Endothelial cell of umbilical vein (primary cell): ENCODE measurements at regions not wholly inside any gene's neighbourhood (a gene's known extent, or its start where the extent isn't known, plus 50 kb on each side); places are given as distances from the start of the nearest gene placed in this dataset.

Experiments used
- BruUV-seq: library from RNA; stranded (reverse); fragments of 400-500 nt; replicated peaks from 2 replicates; lab custom pipeline; 2021; lab: Mats Ljungman, UMichigan
- CTCF ChIA-PET: fragments of 300-600, 350-600 bp; sonication (Branson Sonifier 250); formaldehyde crosslinking; loops from one replicate; lab custom pipeline; 2021; ENCODE audit warnings: antibody characterized with exemption, inconsistent platforms; lab: Charles Lee
- POLR2A ChIA-PET: fragments of 300-600, 350-600 bp; sonication (Branson Sonifier 250); formaldehyde crosslinking; loops from one replicate; lab custom pipeline; 2021; ENCODE audit warnings: antibody characterized with exemption, inconsistent platforms; lab: Charles Lee
- DNase-seq: peaks from one replicate; pipeline ENCODE4 v3.0.0-alpha.2; 2011; ENCODE audit warnings: low read depth, low spot score
- FAIRE-seq: peaks from 2 replicates; lab custom pipeline; 2011; peaks lifted over from hg19 to GRCh38; lab: Jason Lieb, UNC
- H2AFZ ChIP-seq: 2 replicates; pipeline ENCODE4 v1.6.0; 2012; ENCODE audit warnings: low read depth, low read length, control low read depth, inconsistent platforms
- H3K27ac ChIP-seq: 2 replicates; pipeline ENCODE4 v1.5.1; 2011; ENCODE audit warnings: low read depth, mild to moderate bottlenecking, control low read depth, low read length, moderate library complexity; ENCODE audit not compliant: insufficient read depth
- H3K27me3 ChIP-seq, 2 experiments: 2 replicates each; pipeline versions ENCODE4 v1.6.0 to v1.6.1; 2011; ENCODE audit warnings: low read length in 2 of 2, mixed read lengths in 1 of 2; ENCODE audit not compliant: control insufficient read depth in 2 of 2, insufficient read depth in 2 of 2
- H3K36me3 ChIP-seq, 2 experiments: 2 replicates in 1 of 2; 3 replicates in 1 of 2; pipeline ENCODE4 v1.5.1; 2011; ENCODE audit warnings: low read length in 2 of 2, mild to moderate bottlenecking in 1 of 2, moderate library complexity in 1 of 2; ENCODE audit not compliant: control insufficient read depth in 2 of 2, insufficient read depth in 2 of 2; ENCODE audit errors: extremely low read depth in 1 of 2
- H3K4me1 ChIP-seq: 3 replicates; pipeline ENCODE4 v1.5.1; 2011; ENCODE audit warnings: mild to moderate bottlenecking, low read length; ENCODE audit not compliant: control insufficient read depth, insufficient read depth; ENCODE audit errors: extremely low read depth
- H3K4me2 ChIP-seq: 2 replicates; pipeline ENCODE4 v1.6.1; 2011; ENCODE audit warnings: low read length, control low read depth, mixed read lengths; ENCODE audit not compliant: insufficient read depth
- H3K4me3 ChIP-seq, 3 experiments: fragments of 200-600 bp in 1 of 3; sonication (generic), shearing (Covaris generic) in 1 of 3; replicated peaks in 1 of 3; 2 replicates each; pipeline ENCODE4 v1.5.1; 2011 to 2016; ENCODE audit warnings: control low read depth in 3 of 3, low read length in 3 of 3, mild to moderate bottlenecking in 2 of 3, inconsistent platforms in 1 of 3, low read depth in 1 of 3, moderate library complexity in 1 of 3; ENCODE audit not compliant: insufficient read depth in 1 of 3
- H3K79me2 ChIP-seq: 2 replicates; pipeline ENCODE4 v1.6.0; 2012; ENCODE audit warnings: low read length, inconsistent platforms; ENCODE audit not compliant: control insufficient read depth, insufficient read depth
- H3K9ac ChIP-seq: replicated peaks from 2 replicates; pipeline ENCODE3; 2011; ENCODE audit warnings: low read length, control low read depth; ENCODE audit not compliant: insufficient read depth; ENCODE audit errors: extremely low read depth
- H3K9me1 ChIP-seq: replicated peaks from 3 replicates; pipeline ENCODE4 v1.6.0; 2011; ENCODE audit warnings: mild to moderate bottlenecking, low read length; ENCODE audit not compliant: control insufficient read depth, insufficient read depth; ENCODE audit errors: extremely low read depth
- H3K9me3 ChIP-seq: replicated peaks from 2 replicates; pipeline ENCODE4 v1.5.1; 2012; ENCODE audit warnings: low read length, inconsistent platforms; ENCODE audit not compliant: control insufficient read depth, insufficient read depth
- H4K20me1 ChIP-seq: replicated peaks from 2 replicates; pipeline ENCODE3; 2011; ENCODE audit warnings: mild to moderate bottlenecking, low read length; ENCODE audit not compliant: control insufficient read depth, insufficient read depth; ENCODE audit errors: extremely low read depth
- EZH2 ChIP-seq: IDR thresholded peaks from 2 replicates; pipeline ENCODE4 v1.6.1; 2012; ENCODE audit warnings: borderline replicate concordance, low read depth, mild to moderate bottlenecking, moderate library complexity, low read length, inconsistent platforms; ENCODE audit not compliant: severe bottlenecking
- FOS ChIP-seq: IDR thresholded peaks from 2 replicates; pipeline ENCODE4 v1.6.1; 2011; ENCODE audit warnings: mild to moderate bottlenecking, low read length, moderate library complexity, borderline replicate concordance; ENCODE audit not compliant: insufficient read depth
- GATA2 ChIP-seq: IDR thresholded peaks from 2 replicates; pipeline ENCODE4 v1.7.0; 2011; ENCODE audit warnings: low read depth, mild to moderate bottlenecking, moderate library complexity, mixed read lengths, low read length; ENCODE audit not compliant: insufficient read length, insufficient read depth
- JUN ChIP-seq: IDR thresholded peaks from 2 replicates; pipeline ENCODE4 v1.6.1; 2011; ENCODE audit warnings: borderline replicate concordance, low read depth; ENCODE audit not compliant: insufficient read length, insufficient read depth
- MYC ChIP-seq: IDR thresholded peaks from one replicate; pipeline ENCODE4 v1.6.1; 2011; ENCODE audit warnings: mild to moderate bottlenecking, low read depth, low read length
- dilution Hi-C: fragments of 300-500 bp; cut with MboI; formaldehyde crosslinking; loops from one replicate; pipeline ENCODE4 v1.15.0; 2019; ENCODE audit warnings: low sequenced_read_pairs; ENCODE audit not compliant: extremely low pct_ligation_motif_present
- intact Hi-C: fragments of 100-400 bp; cut with micrococcal nuclease; formaldehyde crosslinking; loops from one replicate; pipeline ENCODE4 v1.10.0; 2022
- TF ChIP-seq, protein P1 (sequence below), 2 donors: IDR thresholded peaks; 1 replicate in 1 of 2; 2 replicates in 1 of 2; pipeline ENCODE4 v1.5.1; 2011; ENCODE audit warnings: low read length in 2 of 2, mild to moderate bottlenecking in 2 of 2, moderate library complexity in 2 of 2, control low read depth in 1 of 2, inconsistent platforms in 1 of 2, low read depth in 1 of 2; ENCODE audit not compliant: insufficient read depth in 1 of 2; ENCODE audit errors: extremely low read depth in 1 of 2
- TF ChIP-seq, protein P2 (sequence below): IDR thresholded peaks from 2 replicates; pipeline ENCODE4 v1.6.1; 2011; ENCODE audit not compliant: insufficient read depth, insufficient read length

DNA sequence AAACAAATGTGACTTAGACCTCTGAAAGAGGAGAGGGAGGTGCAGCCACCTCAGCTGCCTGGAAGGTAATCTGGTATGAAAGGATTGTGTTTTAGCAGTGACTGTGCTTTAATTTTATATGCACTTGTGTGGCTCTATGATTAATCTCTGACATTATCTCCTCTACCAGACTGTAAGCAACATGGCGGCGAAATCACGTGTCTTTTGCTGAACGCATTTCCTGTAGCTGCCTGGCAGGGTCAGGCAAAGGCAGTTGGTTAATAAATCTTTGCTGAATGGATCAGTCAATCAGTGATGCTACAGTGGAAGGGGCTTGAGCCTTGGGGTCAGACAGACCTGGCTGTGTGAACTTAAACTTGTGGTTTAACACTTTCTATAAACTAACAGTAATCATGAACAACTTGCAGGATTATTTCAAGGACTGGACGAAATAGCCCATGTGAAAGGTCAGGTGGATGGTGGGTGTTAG is 96.9 kb downstream of the ADSS2 start:
- FAIRE-seq: no peak
- intact Hi-C loops: no loop called here
- DNase-seq: no peak

More for the DNA sequence above, 96.9 kb downstream of the ADSS2 start:
- Histone ChIP-seq H3K9ac (no peak overlapping the region), H3K79me2 (no peaks in the 10 kb centered on the region), H4K20me1 (no peaks in the 10 kb centered on the region), H3K36me3 (no peaks in the 10 kb centered on the region), H3K9me1 (no peaks in the 10 kb centered on the region), H3K4me1 (peaks cover 27% of the 10 kb centered on the region), H3K27ac (peak overlapping the region; percentile 72), H3K4me2 (no peak overlapping the region), H2AFZ (peak overlapping the region; percentile 3), H3K27me3 (no peaks in the 10 kb centered on the region), H3K4me3 (no peak overlapping the region), H3K9me3 (no peaks in the 10 kb centered on the region)
- POLR2A ChIA-PET: interaction anchor here (0.7 kb wide), 1 partner anchor 148 kb away, joined by 5 read pairs; no protein-coding TSS in a partner anchor
- BruUV-seq: no TSS peak
- dilution Hi-C loops: no loop called here
- TF ChIP-seq FOS (no peak), EZH2 (no peak), MYC (no peak), JUN (no peak), GATA2 (no peak)
- TF ChIP-seq, protein P1, sequence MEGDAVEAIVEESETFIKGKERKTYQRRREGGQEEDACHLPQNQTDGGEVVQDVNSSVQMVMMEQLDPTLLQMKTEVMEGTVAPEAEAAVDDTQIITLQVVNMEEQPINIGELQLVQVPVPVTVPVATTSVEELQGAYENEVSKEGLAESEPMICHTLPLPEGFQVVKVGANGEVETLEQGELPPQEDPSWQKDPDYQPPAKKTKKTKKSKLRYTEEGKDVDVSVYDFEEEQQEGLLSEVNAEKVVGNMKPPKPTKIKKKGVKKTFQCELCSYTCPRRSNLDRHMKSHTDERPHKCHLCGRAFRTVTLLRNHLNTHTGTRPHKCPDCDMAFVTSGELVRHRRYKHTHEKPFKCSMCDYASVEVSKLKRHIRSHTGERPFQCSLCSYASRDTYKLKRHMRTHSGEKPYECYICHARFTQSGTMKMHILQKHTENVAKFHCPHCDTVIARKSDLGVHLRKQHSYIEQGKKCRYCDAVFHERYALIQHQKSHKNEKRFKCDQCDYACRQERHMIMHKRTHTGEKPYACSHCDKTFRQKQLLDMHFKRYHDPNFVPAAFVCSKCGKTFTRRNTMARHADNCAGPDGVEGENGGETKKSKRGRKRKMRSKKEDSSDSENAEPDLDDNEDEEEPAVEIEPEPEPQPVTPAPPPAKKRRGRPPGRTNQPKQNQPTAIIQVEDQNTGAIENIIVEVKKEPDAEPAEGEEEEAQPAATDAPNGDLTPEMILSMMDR (IDR thresholded peaks at IDR 0.05; ENCODE audit: extremely low read depth in 1 of 2, insufficient read depth in 1 of 2, low read depth in 1 of 2, low read length in 2 of 2): no peak
- TF ChIP-seq, protein P2, sequence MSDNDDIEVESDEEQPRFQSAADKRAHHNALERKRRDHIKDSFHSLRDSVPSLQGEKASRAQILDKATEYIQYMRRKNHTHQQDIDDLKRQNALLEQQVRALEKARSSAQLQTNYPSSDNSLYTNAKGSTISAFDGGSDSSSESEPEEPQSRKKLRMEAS: no peak
- CTCF ChIA-PET: interaction anchor here (0.7 kb wide), 1 partner anchor 505 kb away, joined by 4 read pairs; the partner anchor contains the start of gene AKT3
